SKM-1 treated with dmso at 0.1 percent for 144 hours (cell line): ENCODE measurements at regions not wholly inside any gene's neighbourhood (a gene's known extent, or its start where the extent isn't known, plus 50 kb on each side); places are given as distances from the start of the nearest gene placed in this dataset.
"Not testable (repeated sequence)": the region's sequence is repeated elsewhere in the genome, so short reads cannot be mapped to it uniquely, and the experiment has no call there.

ENCODE experiments used
- DNase-seq: peaks from one replicate; lab custom pipeline; 2025; ENCODE audit not compliant: unreplicated experiment; lab: John Stamatoyannopoulos, UW

DNA sequence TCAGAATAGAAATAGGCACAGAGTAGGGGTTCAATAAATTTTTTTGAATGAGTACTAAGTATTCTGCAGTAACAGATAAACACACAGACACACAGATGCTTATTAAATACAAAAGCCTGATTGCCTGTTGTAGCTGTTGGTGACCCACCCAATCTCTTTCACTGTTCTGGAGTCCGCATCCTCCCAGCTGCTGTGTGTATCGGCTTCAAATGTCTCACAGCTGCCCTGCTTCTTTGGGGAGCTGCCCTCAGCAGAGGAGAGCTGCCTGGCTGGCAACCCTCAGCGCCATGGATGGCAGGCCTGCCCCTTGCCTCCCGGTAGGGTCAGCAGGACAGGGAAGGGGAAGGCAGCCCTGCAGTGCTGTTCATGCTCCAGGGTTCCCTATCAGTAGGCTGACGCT lies 50.5 kb upstream of the PRNP start:
- DNase-seq = no peak

DNA sequence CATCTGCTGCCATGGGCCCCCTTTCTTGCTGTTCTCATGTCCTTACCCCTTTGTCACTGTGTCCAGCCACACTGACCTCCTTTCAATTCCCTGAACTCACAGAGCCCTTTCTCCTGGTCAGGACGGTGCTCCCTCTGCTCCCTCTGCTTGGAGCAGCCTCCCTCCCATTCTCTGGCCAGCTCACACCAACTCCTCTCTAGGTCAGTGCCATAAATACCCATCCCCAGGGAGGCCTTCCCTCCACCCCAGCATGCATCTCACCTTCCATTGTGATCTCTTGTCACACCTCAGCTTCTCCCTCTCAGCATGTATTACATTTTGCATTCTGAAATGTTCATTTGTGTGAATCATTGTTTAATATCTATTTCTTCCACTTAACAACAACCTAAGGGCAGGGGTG lies 50.9 kb upstream of the PRNP start:
- DNase-seq = no peak

DNA sequence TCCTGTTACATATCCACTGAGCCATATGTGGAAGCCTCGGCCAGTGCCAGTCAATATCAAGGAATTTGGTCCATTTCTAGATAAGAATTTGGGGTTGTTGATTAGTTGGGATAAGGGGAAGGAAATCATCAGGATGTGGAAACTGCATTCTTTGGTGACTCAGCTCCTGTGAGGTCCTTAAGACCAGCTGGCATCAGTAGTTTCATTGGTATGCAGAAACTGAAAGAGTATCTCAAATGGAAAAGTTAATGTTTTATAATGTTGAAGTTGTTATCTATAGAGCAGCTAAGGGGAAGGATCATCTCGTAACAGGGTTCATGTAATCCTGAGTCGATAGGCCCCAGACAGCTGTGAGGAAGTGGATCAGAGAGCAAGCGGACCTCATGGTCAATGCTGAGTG lies 52.5 kb upstream of the PRNP start:
- DNase-seq = no peak

DNA sequence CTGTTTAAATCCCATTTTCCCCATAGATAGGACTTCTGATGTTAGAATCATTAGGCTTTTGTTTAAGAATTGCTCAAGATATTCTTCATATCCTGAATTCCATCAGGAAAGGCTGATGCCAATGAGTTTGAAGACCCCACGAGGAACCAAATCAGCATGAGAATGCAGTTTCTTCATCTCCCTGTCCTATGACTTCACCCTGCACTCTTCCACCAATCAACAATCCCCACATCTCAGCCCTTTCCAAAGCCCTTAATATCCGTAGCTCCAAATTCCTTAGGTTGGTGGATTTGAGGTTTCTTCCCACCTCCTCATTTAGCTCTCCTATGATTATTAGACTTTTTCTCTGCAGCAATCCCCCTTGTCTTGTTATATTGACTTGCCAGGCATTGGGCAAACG lies 52.9 kb upstream of the PRNP start:
- no peak for DNase-seq

DNA sequence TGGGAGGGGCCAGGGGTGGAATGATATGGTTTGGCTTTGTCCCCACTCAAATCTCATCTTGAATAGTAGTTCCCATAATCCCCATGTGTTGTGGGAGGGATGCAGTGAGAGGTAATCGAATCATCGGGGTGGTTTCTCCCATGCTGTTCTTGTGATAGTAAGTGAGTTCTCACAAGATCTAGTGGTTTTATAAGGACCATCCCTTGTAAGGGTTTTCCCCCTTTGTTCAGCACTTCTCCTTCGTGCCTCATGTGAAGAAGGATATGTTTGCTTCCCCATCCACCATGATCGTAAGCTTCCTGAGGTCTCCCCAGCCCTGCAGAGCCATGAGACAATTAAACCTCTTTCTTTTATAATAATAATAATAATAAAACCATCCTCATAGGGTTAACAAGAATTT lies 53.4 kb upstream of the PRNP start:
- no peak for DNase-seq

DNA sequence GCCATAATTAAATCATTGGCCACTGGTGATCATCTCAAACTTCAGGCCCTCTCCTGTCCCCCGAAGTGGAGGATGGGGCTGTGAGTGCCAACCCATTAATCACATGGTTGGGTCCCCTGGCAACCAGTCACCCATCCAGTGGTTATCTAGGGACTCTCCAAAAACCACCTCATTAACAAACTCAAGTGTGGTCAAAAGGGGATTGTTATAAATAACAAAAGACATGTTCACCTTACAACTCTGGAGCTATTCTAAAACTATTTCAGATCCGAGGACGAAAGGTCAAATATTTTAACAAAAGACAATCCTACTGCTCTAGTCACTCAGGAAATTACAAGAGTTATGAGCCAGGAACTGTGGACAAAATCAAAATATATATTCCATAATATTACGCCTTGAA lies 60.0 kb upstream of the PRNP start:
- no peak for DNase-seq

DNA sequence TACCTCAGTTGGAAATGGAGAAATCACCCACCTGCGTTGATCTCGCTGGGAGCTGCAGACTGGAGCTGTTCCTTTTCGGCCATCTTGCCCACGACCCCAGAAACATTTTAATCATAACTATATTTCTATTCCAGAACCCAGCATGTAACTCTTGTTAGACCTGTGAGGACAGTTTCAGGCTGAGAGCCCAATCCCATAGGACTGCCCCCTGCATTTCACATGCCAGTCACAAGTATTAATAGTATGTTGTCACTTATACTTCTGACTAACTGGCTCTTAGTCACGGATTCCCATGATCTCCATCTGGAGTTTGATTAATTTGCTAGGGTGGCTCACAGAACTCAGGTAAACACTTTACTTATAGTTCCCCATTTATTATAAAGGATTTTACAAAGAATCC lies 60.6 kb upstream of the PRNP start:
- no peak for DNase-seq

DNA sequence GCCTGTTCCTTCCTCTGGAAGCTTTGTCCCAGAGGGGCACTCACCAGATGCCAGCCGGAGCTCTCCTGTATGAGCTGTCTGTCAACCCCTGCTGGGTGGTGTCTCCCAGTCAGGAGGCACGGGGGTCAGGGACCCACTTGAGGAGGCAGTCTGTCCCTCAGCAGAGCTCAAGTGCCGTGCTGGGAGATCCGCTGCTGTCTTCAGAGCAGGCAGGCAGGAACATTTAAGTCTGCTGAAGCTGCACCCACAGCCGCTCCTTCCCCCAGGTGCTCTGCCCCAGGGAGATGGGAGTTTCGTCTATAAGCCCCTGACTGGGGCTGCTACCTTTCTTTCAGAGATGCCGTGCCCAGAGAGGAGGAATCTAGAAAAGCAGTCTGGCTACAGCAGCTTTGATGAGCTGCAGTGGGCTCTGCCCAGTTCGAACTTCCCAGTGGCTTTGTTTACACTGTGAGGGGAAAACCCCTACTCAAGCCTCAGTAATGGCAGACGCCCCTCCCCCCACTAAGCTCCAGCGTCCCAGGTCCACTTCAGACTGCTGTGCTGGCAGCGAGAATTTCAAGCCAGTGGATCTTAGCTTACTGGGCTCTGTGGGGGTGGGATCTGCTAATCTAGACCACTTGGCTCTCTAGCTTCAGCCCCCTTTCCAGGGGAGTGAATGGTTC lies 61.5 kb upstream of the PRNP start:
- DNase-seq = not testable (repeated sequence)

DNA sequence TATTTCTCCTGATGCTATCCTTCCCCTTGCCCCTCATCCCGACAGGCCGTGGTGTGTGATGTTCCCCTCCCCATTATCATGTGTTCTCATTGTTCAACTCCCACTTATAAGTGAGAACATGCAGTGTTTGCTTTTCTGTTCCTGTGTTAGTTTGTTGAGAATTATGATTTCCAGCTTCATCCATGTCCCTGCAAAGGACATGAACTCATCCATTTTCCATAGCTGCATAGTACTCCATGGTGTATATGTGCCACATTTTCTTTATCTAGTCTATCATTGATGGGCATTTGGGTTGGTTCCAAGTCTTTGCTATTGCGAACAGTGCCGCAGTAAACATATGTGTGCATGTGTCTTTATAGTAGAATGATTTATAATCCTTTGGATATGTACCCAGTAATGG lies 67.1 kb upstream of the PRNP start:
- not testable (repeated sequence) for DNase-seq

DNA sequence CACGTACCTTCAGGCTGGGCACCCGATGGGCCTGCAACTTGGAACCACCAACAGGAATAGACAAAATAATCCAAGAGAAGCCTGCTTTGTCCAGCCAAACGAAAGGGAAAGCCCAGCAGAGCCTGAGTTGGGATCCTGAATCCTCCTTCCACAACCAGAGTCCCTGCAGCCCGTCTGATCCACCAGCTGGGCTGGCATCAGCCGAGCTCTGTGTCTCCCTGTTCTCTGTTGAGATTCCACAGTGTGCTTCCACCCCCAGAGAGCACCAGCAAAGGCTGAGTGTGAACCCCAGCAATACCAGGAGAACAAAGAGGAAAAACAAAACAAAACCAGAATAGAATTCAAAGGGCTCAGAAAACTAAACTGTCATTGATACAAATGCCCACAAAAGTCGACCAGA lies 68.8 kb upstream of the PRNP start:
- no peak for DNase-seq

DNA sequence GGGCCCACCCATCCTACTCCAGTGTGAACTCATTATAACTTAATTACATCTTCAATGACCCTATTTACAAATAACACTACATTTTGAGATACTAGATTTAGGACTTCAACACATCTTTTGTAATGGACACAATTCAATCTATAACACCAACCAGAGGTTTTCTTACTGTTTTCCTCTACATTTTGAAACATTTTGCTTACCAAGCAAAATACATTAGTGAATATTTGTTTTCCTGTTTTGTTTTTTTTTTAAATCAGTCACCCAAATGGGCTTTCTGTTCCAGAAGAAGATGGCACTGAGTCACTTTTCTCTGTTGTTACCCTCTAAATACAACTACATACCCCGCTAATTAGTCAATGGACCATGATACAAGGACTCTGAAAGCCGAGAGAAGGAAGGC lies 69.2 kb upstream of the PRNP start:
- no peak for DNase-seq

DNA sequence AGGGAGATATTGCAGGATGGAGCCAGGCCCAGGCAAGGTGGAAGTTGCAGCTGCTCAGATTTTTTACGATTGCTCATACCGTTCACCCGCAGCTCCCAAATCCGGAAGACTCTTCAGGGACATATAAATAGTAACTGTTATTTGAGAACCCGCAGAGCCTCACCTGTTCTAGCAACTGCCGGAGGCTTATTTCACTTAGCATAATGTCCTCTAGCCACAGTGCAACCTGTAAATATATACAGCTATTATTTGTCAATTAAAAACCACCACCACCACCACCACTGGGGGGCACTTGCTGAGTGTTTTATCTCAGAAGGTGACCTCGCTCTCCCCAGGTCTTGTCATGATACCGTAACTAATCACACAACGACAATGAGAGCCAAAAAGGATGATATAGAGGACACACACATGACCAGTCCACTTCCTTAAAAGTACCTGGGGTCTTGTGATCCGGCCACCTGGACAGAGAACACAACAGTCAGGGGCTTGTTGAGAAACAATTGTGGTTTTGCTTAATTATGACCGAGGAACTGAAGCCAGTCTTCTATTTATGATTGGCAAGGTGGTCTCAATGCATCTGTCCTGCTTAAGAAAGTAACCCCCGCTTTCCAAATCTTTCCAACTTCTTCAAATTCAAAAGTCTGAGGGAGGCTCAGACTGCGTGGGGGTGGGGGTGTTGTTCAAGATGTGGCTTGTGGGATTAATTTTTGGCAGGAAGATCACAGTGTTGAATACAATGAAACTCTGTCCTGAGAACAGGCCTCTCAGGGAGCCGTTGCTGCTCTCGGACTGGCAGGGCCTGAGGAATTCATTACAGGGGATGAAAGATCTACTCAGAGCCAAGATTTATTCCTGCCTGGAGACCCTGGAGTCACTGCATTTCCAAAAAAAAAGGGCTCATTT lies 72.3 kb upstream of the PRNP start:
- no peak for DNase-seq

DNA sequence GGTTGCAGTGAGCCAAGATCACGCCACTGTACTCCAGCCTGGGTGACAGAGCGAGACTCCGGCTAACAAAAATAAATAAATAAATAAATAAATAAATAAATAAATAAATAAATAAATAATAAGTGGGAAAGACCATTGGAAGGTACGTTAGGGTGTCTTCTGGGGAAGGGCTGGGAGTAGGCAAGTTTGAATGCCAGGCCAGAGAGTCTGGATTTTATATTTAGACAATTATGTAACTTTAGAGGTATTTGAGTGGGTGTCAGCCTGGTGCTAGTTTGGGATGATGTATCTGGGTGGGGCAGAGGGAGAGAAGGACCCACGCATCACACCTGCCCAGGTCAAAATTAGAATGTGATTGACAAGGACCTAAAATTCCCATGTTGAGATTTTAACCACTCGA lies 73.1 kb upstream of the PRNP start:
- DNase-seq = no peak

DNA sequence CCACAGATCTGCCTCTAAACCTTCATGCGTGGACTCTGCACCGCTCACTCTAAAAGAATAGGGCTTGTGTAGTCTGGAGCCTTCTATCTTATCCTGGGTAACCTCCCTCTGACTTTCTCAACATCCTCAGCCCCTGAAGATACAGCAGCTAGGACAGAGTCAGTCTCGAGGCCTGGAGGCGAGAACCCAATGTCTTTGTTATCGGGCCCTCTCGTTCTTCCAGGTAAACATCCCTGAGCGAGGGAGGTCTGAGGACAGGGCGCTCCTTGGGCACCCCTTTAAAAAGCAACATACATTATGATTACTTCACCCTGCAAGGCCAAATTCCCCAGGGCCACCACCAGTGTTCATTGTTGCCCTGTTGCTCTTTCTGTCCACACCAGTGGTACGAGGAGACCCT lies 75.4 kb upstream of the PRNP start:
- no peak for DNase-seq

DNA sequence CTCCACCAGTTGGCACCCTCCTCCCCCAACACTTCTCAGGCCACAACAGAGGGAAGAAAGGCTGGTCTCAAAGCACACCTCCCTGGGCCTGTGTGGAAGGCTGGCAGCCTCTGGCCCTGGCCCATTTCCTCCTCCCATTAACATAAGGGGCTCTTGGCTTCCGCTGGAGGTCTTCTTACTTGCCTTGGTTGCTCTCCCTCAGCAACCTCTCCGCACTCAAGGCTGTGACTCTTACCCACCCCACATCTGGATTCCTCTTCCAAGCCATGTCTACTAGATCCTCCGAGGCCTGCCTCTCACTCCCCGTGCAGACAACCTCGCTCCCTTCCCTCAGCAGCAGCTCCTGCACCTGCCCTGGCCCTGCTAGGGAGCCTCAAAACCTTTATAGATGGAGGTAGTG lies 76.7 kb upstream of the PRNP start:
- no peak for DNase-seq

DNA sequence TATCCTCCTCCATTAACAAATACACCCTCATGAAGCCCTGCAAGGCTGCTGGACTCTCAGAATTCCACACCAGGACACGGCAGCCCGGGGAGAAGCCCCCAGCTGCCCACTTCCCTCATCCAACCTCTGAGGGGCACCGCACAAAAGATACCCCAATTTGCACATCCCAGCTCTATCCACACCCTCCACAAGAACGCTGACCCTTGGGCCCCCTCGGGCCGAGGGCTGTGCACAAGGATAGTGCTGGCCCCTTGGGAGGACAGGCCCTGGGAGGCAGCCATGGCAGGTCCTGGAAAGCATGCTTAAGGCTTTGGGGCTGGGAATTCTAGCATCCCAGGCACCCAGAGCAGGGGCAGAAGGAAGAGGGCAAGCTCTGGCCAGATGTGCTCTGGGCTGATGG lies 77.4 kb upstream of the PRNP start:
- no peak for DNase-seq

DNA sequence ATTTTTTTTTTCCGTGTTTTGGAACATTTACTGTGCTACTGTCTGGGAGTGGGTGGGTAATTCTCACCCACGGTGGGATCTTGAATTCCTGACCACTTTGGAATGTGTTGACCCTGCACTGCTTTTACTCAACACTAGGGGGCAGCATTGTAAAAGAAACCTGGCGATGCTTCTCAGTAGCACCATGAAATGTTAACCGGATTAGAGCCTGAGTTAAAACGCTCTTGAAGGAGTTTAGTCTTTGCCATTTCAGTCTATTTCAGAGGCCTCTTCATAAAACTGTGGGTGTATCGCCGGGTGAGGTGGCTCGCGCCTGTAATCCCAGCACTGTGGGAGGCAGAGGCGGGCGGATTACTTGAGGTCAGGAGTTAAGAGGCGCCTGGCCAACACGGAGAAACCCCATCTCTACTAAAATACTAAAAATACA lies 79.0 kb upstream of the PRNP start:
- DNase-seq = peak; percentile 8

DNA sequence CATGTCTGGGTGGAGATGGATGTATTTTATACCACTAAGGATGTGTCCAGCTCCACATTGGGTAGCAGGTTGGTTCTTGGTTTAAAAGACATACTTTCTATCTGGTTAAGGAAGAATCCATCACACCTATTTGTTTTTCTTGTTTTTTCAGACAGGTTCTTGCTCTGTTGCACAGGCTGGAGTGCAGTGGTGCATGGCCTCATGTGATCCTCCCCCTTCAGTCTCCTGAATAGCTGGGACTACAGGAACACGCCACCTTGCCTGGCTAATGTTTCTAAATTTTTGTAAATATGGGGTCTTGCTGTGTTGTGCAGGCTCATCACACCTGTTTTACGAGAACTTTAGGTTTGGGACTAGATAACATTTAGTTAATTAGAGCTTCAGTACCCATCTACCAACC lies 80.2 kb upstream of the PRNP start:
- no peak for DNase-seq

DNA sequence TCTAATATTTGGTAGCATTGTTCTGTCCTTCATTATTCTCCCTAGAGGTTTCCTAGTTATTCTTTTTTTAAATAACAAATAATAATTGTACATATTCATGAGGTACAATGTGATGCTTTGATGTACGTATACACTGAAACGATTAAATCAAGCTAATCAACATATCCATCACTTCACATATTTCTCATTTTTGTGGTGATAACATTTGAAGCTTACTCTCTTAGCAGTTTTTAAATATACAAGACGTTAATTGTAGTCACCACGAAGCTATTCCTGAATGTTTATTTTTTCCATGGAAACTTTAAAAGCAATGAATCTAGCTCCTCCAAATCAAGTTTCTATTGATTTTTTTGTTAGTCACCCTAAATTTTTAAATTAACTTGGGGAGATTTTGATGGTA lies 81.1 kb upstream of the PRNP start:
- no peak for DNase-seq

DNA sequence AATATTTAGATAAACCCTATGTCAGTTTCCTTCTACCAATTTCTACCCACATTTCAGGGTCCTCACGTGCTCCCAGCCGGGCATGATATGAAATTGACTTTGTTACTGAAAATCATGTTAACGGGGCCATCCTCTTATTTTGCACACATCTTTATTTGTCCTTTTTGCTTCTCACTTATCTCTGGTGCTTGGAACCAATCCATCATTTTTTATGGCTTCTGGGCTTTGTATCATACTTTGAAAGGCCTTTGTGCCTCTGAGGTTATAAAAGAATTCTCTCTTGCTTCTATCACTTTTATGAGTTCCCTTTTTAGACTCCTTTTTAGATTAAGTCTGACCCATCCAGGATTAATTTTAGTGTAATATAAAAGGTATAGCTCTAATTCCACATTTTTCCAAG lies 81.7 kb upstream of the PRNP start:
- no peak for DNase-seq

DNA sequence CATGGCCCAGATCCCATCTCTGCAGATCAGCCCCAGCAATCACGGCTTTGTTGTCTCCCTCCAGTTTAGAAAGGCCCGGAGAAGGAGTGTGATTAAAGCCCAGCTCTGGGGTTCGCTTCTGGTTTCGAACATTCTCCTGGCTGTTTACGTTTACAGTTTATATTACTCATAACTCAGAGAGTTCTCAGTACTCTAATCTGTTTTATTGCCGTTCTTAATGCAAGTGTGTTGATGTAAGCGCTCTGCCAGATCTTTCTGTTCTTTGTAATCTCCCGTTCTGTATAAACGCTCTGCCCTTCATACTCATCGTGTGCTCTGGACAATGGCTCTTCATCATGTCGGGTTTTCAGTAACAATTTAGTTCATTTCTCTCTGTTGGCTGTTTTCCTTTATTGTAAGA lies 82.5 kb upstream of the PRNP start:
- DNase-seq = no peak

DNA sequence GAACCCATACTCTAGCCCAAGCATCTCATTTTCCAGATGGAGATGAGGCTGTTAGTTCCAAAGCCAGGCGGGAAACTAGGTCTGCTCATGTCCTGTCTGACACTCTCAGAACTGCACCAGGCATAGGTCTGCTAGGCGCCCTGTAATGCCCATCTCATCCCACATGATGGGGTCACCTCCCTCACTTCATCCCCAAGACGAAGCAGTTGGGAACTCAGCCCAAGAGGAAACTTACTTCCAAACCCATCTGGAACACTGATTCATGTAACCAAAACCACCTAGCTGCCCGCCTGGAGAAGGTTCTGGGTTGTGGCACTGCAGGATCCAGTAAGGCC lies 84.0 kb upstream of the PRNP start:
- DNase-seq = no peak
